H1 (cell line): ENCODE measurements at regions not wholly inside any gene's neighbourhood (a gene's known extent, or its start where the extent isn't known, plus 50 kb on each side); places are given as distances from the start of the nearest gene placed in this dataset.

Experiments used
- CTCF ChIA-PET: fragments of 300-600 bp; sonication (Branson Sonifier 250); formaldehyde crosslinking; loops from one replicate; lab custom pipeline; 2021; ENCODE audit not compliant: partially characterized antibody; lab: Charles Lee
- POLR2A ChIA-PET: fragments of 300-600 bp; sonication (Branson Sonifier 250); formaldehyde crosslinking; loops from one replicate; lab custom pipeline; 2021; ENCODE audit warnings: inconsistent platforms; ENCODE audit not compliant: partially characterized antibody; lab: Charles Lee
- DNase-seq, 2 experiments: peaks; one replicate each; pipeline versions ENCODE4 v3.0.0 to v3.0.0-alpha.2; 2010 to 2022; ENCODE audit warnings: low spot score in 2 of 2, low read depth in 1 of 2, mixed read lengths in 1 of 2
- FAIRE-seq: peaks from 2 replicates; lab custom pipeline; 2011; peaks lifted over from hg19 to GRCh38; lab: Jason Lieb, UNC
- H2AFZ ChIP-seq: 2 replicates; pipeline ENCODE4 v1.8.1; 2012; ENCODE audit warnings: low read length, inconsistent platforms
- H2AK5ac ChIP-seq: 2 replicates; pipeline ENCODE4 v1.6.1; 2013; ENCODE audit warnings: low read depth, low read length
- H2BK120ac ChIP-seq: replicated peaks from 2 replicates; pipeline ENCODE3; 2013; ENCODE audit warnings: low read depth, low read length, inconsistent platforms
- H2BK12ac ChIP-seq: 2 replicates; pipeline ENCODE4 v1.6.1; 2013; ENCODE audit warnings: low read depth, low read length
- H2BK15ac ChIP-seq: 2 replicates; pipeline ENCODE4 v1.6.1; 2013; ENCODE audit warnings: low read length
- H2BK20ac ChIP-seq: 2 replicates; pipeline ENCODE4 v1.6.1; 2013; ENCODE audit warnings: low read length
- H2BK5ac ChIP-seq: 2 replicates; pipeline ENCODE4 v1.6.1; 2013; ENCODE audit warnings: low read depth, low read length
- H3K14ac ChIP-seq: 2 replicates; pipeline ENCODE4 v1.6.1; 2013; ENCODE audit warnings: inconsistent platforms; ENCODE audit not compliant: insufficient read length
- H3K18ac ChIP-seq: 2 replicates; pipeline ENCODE4 v1.6.1; 2013; ENCODE audit warnings: low read length; ENCODE audit errors: extremely low read depth
- H3K23ac ChIP-seq: 2 replicates; pipeline ENCODE4 v1.6.1; 2013; ENCODE audit warnings: inconsistent platforms; ENCODE audit not compliant: insufficient read length
- H3K23me2 ChIP-seq: 2 replicates; pipeline ENCODE4 v1.6.1; 2013; ENCODE audit warnings: low read depth, low read length
- H3K27ac ChIP-seq: 2 replicates; pipeline ENCODE4 v1.6.1; 2011; ENCODE audit warnings: low read depth, low read length, inconsistent platforms
- H3K27me3 ChIP-seq, 4 experiments: replicated peaks in 1 of 4; 1 replicate in 1 of 4; 2 replicates in 3 of 4; pipeline versions ENCODE4 v1.6.1 to v1.8.1; 2011 to 2013; ENCODE audit warnings: low read length in 3 of 4, mild to moderate bottlenecking in 3 of 4, inconsistent platforms in 2 of 4, mixed read lengths in 2 of 4, moderate library complexity in 1 of 4; ENCODE audit not compliant: control insufficient read depth in 3 of 4, insufficient read depth in 3 of 4; ENCODE audit errors: extremely low read depth in 1 of 4
- H3K36me3 ChIP-seq, 4 experiments: 2 replicates each; pipeline versions ENCODE4 v1.6.1 to v1.8.1; 2011 to 2013; ENCODE audit warnings: mild to moderate bottlenecking in 4 of 4, low read length in 3 of 4, moderate library complexity in 2 of 4, control low read depth in 1 of 4, inconsistent platforms in 1 of 4; ENCODE audit not compliant: insufficient read depth in 4 of 4, control insufficient read depth in 2 of 4
- H3K4ac ChIP-seq: replicated peaks from 2 replicates; pipeline ENCODE3; 2013; ENCODE audit warnings: low read length, low read depth, mixed read lengths, inconsistent platforms; ENCODE audit not compliant: insufficient read length
- H3K4me1 ChIP-seq, 4 experiments: replicated peaks in 1 of 4; 1 replicate in 1 of 4; 2 replicates in 3 of 4; pipeline versions ENCODE4 v1.6.1 to v1.8.1; 2011 to 2013; ENCODE audit warnings: low read length in 3 of 4, inconsistent platforms in 2 of 4, mixed read lengths in 1 of 4; ENCODE audit not compliant: insufficient read depth in 4 of 4, control insufficient read depth in 3 of 4
- H3K4me2 ChIP-seq, 2 experiments: 2 replicates each; pipeline versions ENCODE4 v1.6.1 to v1.8.1; 2011 to 2013; ENCODE audit warnings: low read depth in 2 of 2, low read length in 2 of 2, control low read depth in 1 of 2, inconsistent platforms in 1 of 2, mild to moderate bottlenecking in 1 of 2; ENCODE audit not compliant: insufficient read depth in 1 of 2
- H3K4me3 ChIP-seq, 4 experiments: fragments of 200-600, 300-600 bp in 1 of 4; sonication (generic), shearing (Covaris generic), sonication (Bioruptor Twin) in 1 of 4; 2 replicates each; pipeline versions ENCODE4 v1.5.1 to v1.8.1; 2011 to 2016; ENCODE audit warnings: low read length in 4 of 4, low read depth in 3 of 4, control low read depth in 2 of 4, inconsistent platforms in 2 of 4, mild to moderate bottlenecking in 2 of 4, mixed read lengths in 1 of 4, moderate library complexity in 1 of 4; ENCODE audit not compliant: insufficient read depth in 2 of 4; ENCODE audit errors: extremely low read depth in 1 of 4
- H3K56ac ChIP-seq: replicated peaks from 2 replicates; pipeline ENCODE3; 2013; ENCODE audit warnings: low read depth, mild to moderate bottlenecking, mixed read lengths, low read length, inconsistent platforms; ENCODE audit not compliant: insufficient read length
- H3K79me1 ChIP-seq: 2 replicates; pipeline ENCODE4 v1.6.1; 2013; ENCODE audit warnings: low read depth, low read length, control low read depth
- H3K79me2 ChIP-seq, 2 experiments: 2 replicates each; pipeline versions ENCODE4 v1.6.1 to v1.8.1; 2012 to 2013; ENCODE audit warnings: low read length in 2 of 2, mild to moderate bottlenecking in 2 of 2, inconsistent platforms in 1 of 2; ENCODE audit not compliant: insufficient read depth in 2 of 2, control insufficient read depth in 1 of 2
- H3K9ac ChIP-seq, 4 experiments: replicated peaks in 1 of 4; 1 replicate in 1 of 4; 2 replicates in 3 of 4; pipeline versions ENCODE4 v1.6.1 to v1.8.1; 2011 to 2013; ENCODE audit warnings: low read depth in 3 of 4, low read length in 3 of 4, control low read depth in 2 of 4, mild to moderate bottlenecking in 2 of 4, moderate library complexity in 2 of 4, inconsistent platforms in 1 of 4; ENCODE audit errors: extremely low read depth in 1 of 4
- H3K9me3 ChIP-seq, 2 experiments: 2 replicates each; pipeline versions ENCODE4 v1.6.1 to v1.8.1; 2012 to 2013; ENCODE audit warnings: mild to moderate bottlenecking in 2 of 2, moderate library complexity in 2 of 2, control low read depth in 1 of 2, inconsistent platforms in 1 of 2, low read depth in 1 of 2, low read length in 1 of 2, mixed read lengths in 1 of 2; ENCODE audit not compliant: insufficient read depth in 2 of 2
- H4K20me1 ChIP-seq, 2 experiments: replicated peaks in 1 of 2; 2 replicates each; pipeline versions ENCODE3 to v1.8.1; 2011 to 2013; ENCODE audit warnings: inconsistent platforms in 2 of 2, low read length in 2 of 2, mild to moderate bottlenecking in 1 of 2; ENCODE audit not compliant: insufficient read depth in 2 of 2, control insufficient read depth in 1 of 2
- H4K5ac ChIP-seq: 2 replicates; pipeline ENCODE4 v1.6.1; 2013; ENCODE audit warnings: low read length, low read depth, mixed read lengths, inconsistent platforms; ENCODE audit not compliant: insufficient read length
- H4K8ac ChIP-seq: 2 replicates; pipeline ENCODE4 v1.8.0; 2013; ENCODE audit warnings: mild to moderate bottlenecking, moderate library complexity, low read length, inconsistent platforms; ENCODE audit not compliant: insufficient read depth; ENCODE audit errors: extremely low read depth
- H4K91ac ChIP-seq: replicated peaks from 2 replicates; pipeline ENCODE3; 2013; ENCODE audit warnings: low read length, mixed read lengths, inconsistent platforms; ENCODE audit not compliant: insufficient read length
- CREB1 ChIP-seq: IDR thresholded peaks from 2 replicates; pipeline ENCODE4 v1.6.1; 2012; ENCODE audit warnings: inconsistent platforms
- GTF2F1 ChIP-seq: IDR thresholded peaks from 2 replicates; pipeline ENCODE4 v1.6.1; 2012; ENCODE audit warnings: low read depth, low read length, improper control_type of control experiment, borderline replicate concordance
- KDM4A ChIP-seq: IDR thresholded peaks from one replicate; pipeline ENCODE4 v1.7.1; 2012; ENCODE audit warnings: low read depth, mild to moderate bottlenecking, moderate library complexity, low read length, inconsistent platforms; ENCODE audit not compliant: severe bottlenecking
- NANOG ChIP-seq: IDR thresholded peaks from 2 replicates; pipeline ENCODE4 v1.6.1; 2011; ENCODE audit warnings: low read length, low read depth, mild to moderate bottlenecking, inconsistent platforms; ENCODE audit not compliant: insufficient read depth, poor library complexity, severe bottlenecking
- POLR2AphosphoS5 ChIP-seq: IDR thresholded peaks from 2 replicates; pipeline ENCODE4 v1.6.1; 2011; ENCODE audit warnings: low read depth, low read length
- RAD21 ChIP-seq, 2 experiments: IDR thresholded peaks in 1 of 2; conservative IDR thresholded peaks in 1 of 2; 2 replicates each; pipeline ENCODE4 v1.6.1; 2011; ENCODE audit warnings: low read depth in 2 of 2, low read length in 2 of 2, improper control_type of control experiment in 1 of 2, inconsistent platforms in 1 of 2, mild to moderate bottlenecking in 1 of 2, moderate library complexity in 1 of 2
- RBBP5 ChIP-seq: IDR thresholded peaks from 2 replicates; pipeline ENCODE4 v1.7.1; 2012; ENCODE audit warnings: low read depth, mild to moderate bottlenecking, inconsistent platforms, low read length, moderate library complexity, borderline replicate concordance
- SIRT6 ChIP-seq: IDR thresholded peaks from one replicate; pipeline ENCODE4 v1.7.1; 2012; ENCODE audit warnings: low read length, inconsistent platforms
- SP2 ChIP-seq: IDR thresholded peaks from 2 replicates; pipeline ENCODE4 v1.6.1; 2012; ENCODE audit warnings: mild to moderate bottlenecking, low read length, inconsistent platforms
- SUZ12 ChIP-seq: fragments of 200-600 bp; sonication (generic); IDR thresholded peaks from 2 replicates; pipeline ENCODE4 v1.6.1; 2012; ENCODE audit warnings: mild to moderate bottlenecking, inconsistent platforms, low read length, moderate library complexity, mixed read lengths
- WGBS, 2 experiments: shearing (Covaris generic) in 1 of 2; methylation state at CpG; one replicate each; pipeline versions ENCODE4 v1.1.6 to v1.1.7; 2013 to 2015; ENCODE audit warnings: low lambda C conversion rate in 2 of 2, mixed read lengths in 2 of 2, inconsistent platforms in 1 of 2, low coverage in 1 of 2, missing lambda C conversion rate in 1 of 2; ENCODE audit not compliant: insufficient replicate concordance in 2 of 2, insufficient coverage in 1 of 2, insufficient read length in 1 of 2; ENCODE audit errors: extremely low coverage in 1 of 2, missing lambda C conversion rate in 1 of 2; 5-methylcytosine and 5-hydroxymethylcytosine counted together
- TF ChIP-seq, protein P1 (sequence below): IDR thresholded peaks from 2 replicates; pipeline ENCODE4 v1.6.1; 2012; ENCODE audit warnings: low read length, inconsistent platforms

DNA sequence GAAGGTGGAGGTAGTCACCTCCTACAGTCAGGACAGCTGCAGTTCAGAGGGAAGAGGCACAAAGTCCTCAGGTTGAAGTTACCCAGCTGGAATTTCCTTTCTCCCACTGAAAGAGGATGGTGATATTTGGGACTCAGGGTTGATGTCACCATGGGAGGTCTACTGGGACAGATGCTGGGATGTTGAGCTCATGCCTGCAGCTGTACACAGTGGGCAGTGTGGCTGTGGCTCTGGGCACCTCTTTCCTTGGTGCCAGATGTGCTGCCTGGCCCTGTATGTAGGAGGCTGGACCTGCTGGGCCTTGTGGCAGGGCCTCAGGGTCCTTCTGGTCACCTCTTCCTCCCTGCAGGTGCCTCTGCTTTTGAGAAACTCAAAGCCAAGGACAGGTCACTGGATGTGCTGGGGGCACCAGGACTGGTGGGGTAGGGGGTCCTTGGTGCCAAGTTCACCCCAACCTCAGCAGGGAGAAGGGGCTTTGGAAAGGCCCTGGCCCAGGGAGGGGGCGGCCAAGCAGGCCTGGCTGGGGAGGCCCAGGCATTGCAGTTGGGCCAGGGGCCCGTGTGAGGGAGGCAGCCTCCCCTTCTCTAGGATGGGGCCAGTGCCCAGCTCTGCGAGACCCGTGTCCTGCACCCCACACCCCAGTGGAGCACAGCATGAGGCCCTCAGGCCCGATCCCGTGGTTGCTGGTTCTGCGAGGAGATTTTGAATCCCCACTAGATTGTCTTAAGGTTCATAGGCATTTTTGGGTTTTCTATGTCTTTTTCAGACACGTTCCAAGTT, 103.1 kb downstream of the BMS1 start:
- Histone ChIP-seq H3K23me2 (no peaks in the 10 kb centered on the region), H3K9ac (no peak overlapping the region), H4K91ac (no peak overlapping the region), H2BK12ac (no peak overlapping the region), H4K5ac (no peak overlapping the region), H2BK15ac (no peak overlapping the region), H3K79me1 (no peaks in the 10 kb centered on the region), H3K4me3 (no peak overlapping the region), H2BK20ac (no peak overlapping the region), H3K14ac (no peak overlapping the region), H3K36me3 (no peaks in the 10 kb centered on the region), H3K18ac (no peak overlapping the region), H3K56ac (no peak overlapping the region), H3K79me2 (no peaks in the 10 kb centered on the region), H3K23ac (no peak overlapping the region), H2AFZ (no peak overlapping the region), H2BK5ac (no peak overlapping the region), H3K4me1 (peaks cover 0 to 3% (median 0%) of the 10 kb centered on the region in 4 experiments; a peak in 1 of 7 replicates), H3K27ac (no peak overlapping the region), H3K4me2 (no peak overlapping the region), H2AK5ac (no peak overlapping the region), H2BK120ac (no peak overlapping the region), H3K4ac (no peak overlapping the region), H3K27me3 (no peaks in the 10 kb centered on the region), H3K9me3 (peaks cover 0 to 3% of the 10 kb centered on the region in 2 experiments; a peak in 2 of 4 replicates), H4K8ac (no peak overlapping the region; the same call in 1 of the 2 replicates), H4K20me1 (no peaks in the 10 kb centered on the region)
- no peak for FAIRE-seq
- ChIA-PET CTCF (interaction anchor here (0.8 to 1.8 kb wide), 2 partner anchors 15 to 193 kb away, joined by 4 to 6 read pairs; no protein-coding TSS in a partner anchor), POLR2A (no interaction called here)
- WGBS, 2 experiments = 69% methylated on average over 8 of the region's 8 CpGs; no CpG with 5 or more reads in 1 of the 2 experiments
- DNase-seq = no peak
- no peak for TF ChIP-seq SUZ12
- TF ChIP-seq RAD21 (IDR thresholded peaks at IDR 0.05 in 1 of 2, conservative IDR thresholded peaks at IDR 0.05 in 1 of 2; ENCODE audit: low read depth in 2 of 2, low read length in 2 of 2) = no peak
- TF ChIP-seq GTF2F1 = no peak
- TF ChIP-seq, protein P1, sequence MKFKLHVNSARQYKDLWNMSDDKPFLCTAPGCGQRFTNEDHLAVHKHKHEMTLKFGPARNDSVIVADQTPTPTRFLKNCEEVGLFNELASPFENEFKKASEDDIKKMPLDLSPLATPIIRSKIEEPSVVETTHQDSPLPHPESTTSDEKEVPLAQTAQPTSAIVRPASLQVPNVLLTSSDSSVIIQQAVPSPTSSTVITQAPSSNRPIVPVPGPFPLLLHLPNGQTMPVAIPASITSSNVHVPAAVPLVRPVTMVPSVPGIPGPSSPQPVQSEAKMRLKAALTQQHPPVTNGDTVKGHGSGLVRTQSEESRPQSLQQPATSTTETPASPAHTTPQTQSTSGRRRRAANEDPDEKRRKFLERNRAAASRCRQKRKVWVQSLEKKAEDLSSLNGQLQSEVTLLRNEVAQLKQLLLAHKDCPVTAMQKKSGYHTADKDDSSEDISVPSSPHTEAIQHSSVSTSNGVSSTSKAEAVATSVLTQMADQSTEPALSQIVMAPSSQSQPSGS = no peak
- TF ChIP-seq CREB1 = no peak
- TF ChIP-seq RBBP5 = no peak
- no peak for TF ChIP-seq KDM4A
- TF ChIP-seq SP2 = no peak
- no peak for TF ChIP-seq SIRT6
- no peak for TF ChIP-seq POLR2AphosphoS5
- no peak for TF ChIP-seq NANOG
